Kidney tubule cell (primary cell): ENCODE measurements at regions not wholly inside any gene's neighbourhood (a gene's known extent, or its start where the extent isn't known, plus 50 kb on each side); places are given as distances from the start of the nearest gene placed in this dataset.

Source experiments
- DNase-seq: peaks from one replicate; pipeline ENCODE4 v3.0.0-alpha.2; 2018; ENCODE audit warnings: low spot score

DNA sequence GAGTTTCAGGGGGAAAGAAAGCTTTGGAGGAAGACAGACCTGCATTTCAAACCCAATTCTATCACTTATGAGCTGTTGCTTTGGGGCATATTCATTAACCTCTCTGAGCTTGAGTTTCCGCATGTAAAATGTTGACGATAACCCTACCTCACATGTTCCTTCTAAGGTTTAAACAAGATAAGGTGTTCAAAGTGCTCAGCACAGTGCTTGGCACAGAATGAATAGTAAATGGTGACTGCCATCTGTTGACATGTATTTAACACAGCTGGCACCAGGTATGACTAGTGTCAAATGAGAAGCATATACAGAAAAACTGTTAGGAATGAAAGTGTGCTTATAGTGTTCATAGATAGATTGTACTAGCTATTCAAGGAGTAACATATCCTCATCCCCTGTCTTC is 155.5 kb downstream of the PTGER3 start:
- no peak for DNase-seq

DNA sequence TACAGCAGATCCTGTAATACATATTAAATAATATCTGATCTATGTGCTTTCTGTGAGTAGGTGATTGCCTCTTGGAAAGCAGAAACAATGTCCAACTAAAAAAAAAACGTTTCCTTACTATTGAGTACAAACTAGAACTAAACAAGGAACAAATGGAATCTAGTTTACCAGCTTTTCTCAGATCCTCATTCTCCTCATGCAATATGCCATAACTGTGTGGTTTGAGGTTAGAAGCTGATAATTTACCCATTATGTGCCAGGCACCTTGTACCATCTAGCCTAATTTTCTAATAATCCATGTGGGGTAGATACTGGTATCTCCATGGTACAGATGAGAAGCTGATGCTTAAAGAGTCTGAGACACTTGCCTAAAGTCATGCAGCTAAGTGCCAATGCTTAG is 154.7 kb downstream of the PTGER3 start:
- no peak for DNase-seq

DNA sequence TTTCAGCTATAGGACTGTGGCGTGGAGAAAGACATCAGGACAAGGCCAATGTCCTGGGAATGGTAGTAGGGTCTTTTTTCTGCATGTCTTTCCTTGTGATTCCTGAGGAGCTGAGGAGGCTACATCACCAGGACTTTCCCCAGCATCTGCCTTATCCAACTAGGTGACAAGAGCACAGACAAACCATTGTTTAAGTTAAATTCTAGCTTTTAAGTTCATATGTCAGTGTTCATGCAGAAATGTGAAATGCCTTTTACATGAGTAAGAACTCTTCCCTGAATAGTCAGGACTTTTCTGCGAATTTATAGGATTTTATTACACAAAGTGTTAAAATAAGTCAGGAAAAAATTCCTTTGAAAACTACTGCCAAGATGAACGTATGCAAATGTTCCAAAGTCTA is 154.2 kb downstream of the PTGER3 start:
- DNase-seq, result peak; percentile 6

GRCh38 chr1:70895531-70895930 is 152.1 kb downstream of the PTGER3 start:
- DNase-seq, result no peak

- DNase-seq, result no peak
These were observed 151.4 kb downstream of the PTGER3 start for GRCh38 chr1:70896224-70896623.

DNA sequence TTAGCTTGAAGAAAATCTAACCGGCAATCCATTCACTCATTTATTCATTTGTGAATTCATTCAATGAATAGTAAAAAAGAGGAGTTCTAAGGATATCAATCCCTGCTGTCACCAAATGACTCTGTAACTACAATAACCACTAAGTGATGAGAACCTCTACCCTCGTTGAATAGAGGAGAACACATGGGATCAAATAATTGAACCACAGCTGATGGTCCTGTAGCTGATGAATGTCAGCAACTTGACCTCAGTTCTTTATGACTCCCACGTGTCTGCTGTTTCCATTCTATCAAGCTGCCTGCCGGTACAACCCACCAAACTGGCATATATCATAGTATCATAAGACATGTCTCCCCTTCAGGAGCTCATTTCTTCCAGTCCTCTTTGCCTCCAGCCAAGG is 150.3 kb downstream of the PTGER3 start:
- no peak for DNase-seq

- DNase-seq, result peak; percentile 71
These were observed 147.9 kb downstream of the PTGER3 start for GRCh38 chr1:70899735-70900134.

DNA sequence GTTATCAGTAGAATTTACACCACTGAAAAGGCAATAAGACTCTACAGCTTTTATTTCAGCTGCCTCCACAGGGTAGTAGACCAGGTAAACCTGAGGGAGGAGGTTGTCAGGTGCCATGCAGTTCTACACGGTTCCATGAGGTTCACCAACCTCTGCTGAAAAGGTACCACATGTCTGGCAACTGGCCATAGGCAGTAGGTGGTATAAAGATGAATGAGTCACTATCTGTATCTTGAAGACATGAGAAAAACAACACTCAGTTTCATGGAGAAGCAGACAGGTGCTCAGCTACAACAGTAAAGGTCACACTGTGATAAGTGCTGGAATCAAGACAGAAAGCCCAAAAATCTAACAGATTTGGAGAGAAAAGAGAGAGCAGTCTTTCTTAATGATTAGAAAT is 145.4 kb downstream of the PTGER3 start:
- DNase-seq, result peak; percentile 42

- no peak for DNase-seq
These were observed 140.8 kb downstream of the PTGER3 start for GRCh38 chr1:70906800-70907199.

- no peak for DNase-seq
These were observed 139.9 kb downstream of the PTGER3 start for GRCh38 chr1:70907563-70908310.

- no peak for DNase-seq
These were observed 138.3 kb downstream of the PTGER3 start for GRCh38 chr1:70909262-70909822.

- DNase-seq, result no peak
These were observed 137.6 kb downstream of the PTGER3 start for GRCh38 chr1:70910013-70910412.

- DNase-seq, result no peak
These were observed 135.8 kb downstream of the PTGER3 start for GRCh38 chr1:70911861-70912260.

DNA sequence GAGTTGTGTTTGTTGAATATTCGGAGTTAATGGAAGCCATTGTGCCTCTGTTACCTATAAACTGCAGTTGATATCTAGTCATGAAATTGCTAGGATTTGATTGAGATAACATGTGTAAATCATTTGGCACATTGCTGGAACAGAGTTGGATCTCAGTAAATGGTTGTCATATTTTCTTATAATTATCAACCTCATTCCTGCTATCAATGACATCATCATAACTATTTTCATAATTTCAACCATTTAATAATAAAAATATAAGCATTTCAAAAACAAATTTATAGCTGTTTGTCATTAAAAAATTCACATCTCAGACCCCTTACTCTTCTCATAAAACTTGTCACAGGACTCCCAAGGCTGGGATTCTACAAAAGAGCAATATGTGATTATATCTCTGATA is 133.4 kb downstream of the PTGER3 start:
- no peak for DNase-seq

GRCh38 chr1:70915258-70916033 is 132.2 kb downstream of the PTGER3 start:
- DNase-seq, result no peak

DNA sequence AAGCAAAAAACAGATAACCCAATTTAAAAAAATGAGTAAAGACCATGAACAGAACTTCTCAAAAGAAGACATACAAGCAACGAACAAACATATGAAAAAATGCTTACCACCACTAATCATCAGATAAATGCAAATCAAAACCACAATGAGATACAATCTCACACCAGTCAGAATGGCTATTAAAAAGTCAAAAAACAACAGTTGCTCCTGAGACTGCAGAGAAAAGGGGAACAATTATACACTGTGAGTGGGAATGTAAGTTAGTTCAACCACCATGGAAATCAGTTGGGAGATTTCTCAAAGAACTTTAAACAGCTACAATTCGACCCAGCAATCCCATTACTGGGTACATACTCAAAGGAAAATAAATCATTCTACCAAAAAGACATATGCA is 131.6 kb downstream of the PTGER3 start:
- DNase-seq, result no peak

DNA sequence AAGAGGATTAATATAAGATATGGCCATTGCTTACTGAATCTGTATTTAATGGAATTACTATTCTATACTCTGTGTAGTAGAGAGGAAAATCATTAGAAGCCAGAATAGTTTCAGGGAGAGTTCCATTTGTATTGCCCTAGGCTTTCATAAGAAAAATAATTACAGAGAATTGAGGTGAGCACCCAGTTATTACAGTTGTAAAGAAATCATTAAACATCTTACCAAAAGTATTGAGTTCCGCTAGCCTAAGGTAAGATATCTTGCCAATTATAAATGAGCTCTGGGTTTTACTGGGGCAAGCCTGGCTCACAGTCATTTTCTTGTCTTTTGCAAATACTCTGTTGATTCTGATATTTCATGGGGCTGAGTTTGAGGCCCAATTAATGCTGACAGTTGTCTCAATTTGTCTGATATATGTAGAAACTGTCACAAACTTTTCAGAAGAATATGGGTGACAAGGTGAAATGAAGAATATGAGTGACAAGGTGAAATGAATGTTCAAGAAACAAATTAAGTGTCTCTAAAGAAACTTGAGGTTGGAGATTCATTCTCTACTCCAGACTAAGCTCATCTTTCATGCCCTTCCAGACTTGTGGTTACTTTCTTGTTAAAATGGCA is 127.8 kb downstream of the PTGER3 start:
- DNase-seq, result no peak
